GM12891 (cell line): ENCODE measurements at regions not wholly inside any gene's neighbourhood (a gene's known extent, or its start where the extent isn't known, plus 50 kb on each side); places are given as distances from the start of the nearest gene placed in this dataset.

Experiments
- PAX5 ChIP-seq: IDR thresholded peaks from 2 replicates; pipeline ENCODE4 v1.6.1; 2011; ENCODE audit warnings: low read length, moderate library complexity, mild to moderate bottlenecking; ENCODE audit not compliant: insufficient read depth, severe bottlenecking
- POLR2A ChIP-seq: IDR thresholded peaks from 2 replicates; pipeline ENCODE4 v1.6.1; 2011; ENCODE audit warnings: low read depth, low read length, control low read depth
- POLR2AphosphoS5 ChIP-seq: IDR thresholded peaks from 2 replicates; pipeline ENCODE4 v1.6.1; 2011; ENCODE audit warnings: low read depth, low read length, control low read depth
- POU2F2 ChIP-seq: IDR thresholded peaks from 2 replicates; pipeline ENCODE4 v1.6.1; 2011; ENCODE audit warnings: low read depth, mild to moderate bottlenecking, control low read depth, low read length, moderate library complexity
- SPI1 ChIP-seq: IDR thresholded peaks from 2 replicates; pipeline ENCODE4 v1.6.1; 2011; ENCODE audit warnings: low read depth, low read length, control low read depth
- TAF1 ChIP-seq: IDR thresholded peaks from 2 replicates; pipeline ENCODE4 v1.6.1; 2011; ENCODE audit warnings: low read depth, low read length, control low read depth

DNA sequence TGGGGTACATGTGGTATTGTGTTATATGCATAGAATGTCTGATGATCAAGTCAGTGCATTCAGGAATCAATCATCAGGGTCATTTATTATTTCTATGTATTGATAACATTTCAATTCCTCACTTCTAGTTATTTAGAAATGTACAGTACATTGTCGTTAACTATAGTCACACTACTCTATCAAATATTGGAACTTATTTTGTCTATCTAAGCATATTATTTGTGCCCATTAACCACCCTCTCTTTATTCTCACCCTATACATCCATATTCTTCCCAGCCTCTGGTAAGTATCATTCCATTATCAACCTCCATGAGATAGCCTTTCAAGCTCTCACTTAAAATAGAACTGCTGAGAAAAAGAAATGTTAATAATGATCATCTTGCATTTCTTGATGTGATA, 596.5 kb upstream of the POT1 start:
- no peak for TF ChIP-seq PAX5
- no peak for TF ChIP-seq POLR2AphosphoS5
- TF ChIP-seq POLR2A: no peak
- TF ChIP-seq TAF1: no peak
- no peak for TF ChIP-seq SPI1
- TF ChIP-seq POU2F2: no peak
